ENCODE measurements at regions not wholly inside any gene's neighbourhood (a gene's known extent, or its start where the extent isn't known, plus 50 kb on each side); places are given as distances from the start of the nearest gene placed in this dataset.

GRCh38 chr6:51529240-51529639, 558.2 kb downstream of the PKHD1 start:
- TF ChIP-seq ZNF830 (tag by site-specific recombination; IDR thresholded peaks at IDR 0.05; ENCODE audit: low read depth) = no peak
- TF ChIP-seq CTCF (tag by site-specific recombination; IDR thresholded peaks at IDR 0.05) = no peak
- no peak for TF ChIP-seq KLF10 (tag by site-specific recombination; IDR thresholded peaks at IDR 0.05)
- no peak for TF ChIP-seq ZBTB1 (tag by site-specific recombination; IDR thresholded peaks at IDR 0.05)
- TF ChIP-seq, protein P1, sequence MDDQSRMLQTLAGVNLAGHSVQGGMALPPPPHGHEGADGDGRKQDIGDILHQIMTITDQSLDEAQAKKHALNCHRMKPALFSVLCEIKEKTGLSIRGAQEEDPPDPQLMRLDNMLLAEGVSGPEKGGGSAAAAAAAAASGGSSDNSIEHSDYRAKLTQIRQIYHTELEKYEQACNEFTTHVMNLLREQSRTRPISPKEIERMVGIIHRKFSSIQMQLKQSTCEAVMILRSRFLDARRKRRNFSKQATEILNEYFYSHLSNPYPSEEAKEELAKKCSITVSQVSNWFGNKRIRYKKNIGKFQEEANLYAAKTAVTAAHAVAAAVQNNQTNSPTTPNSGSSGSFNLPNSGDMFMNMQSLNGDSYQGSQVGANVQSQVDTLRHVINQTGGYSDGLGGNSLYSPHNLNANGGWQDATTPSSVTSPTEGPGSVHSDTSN (CRISPR knock-in tag; IDR thresholded peaks at IDR 0.05) = no peak
- no peak for TF ChIP-seq ZNF274 (IDR thresholded peaks at IDR 0.05; ENCODE audit: low read length)
- no peak for TF ChIP-seq ZNF274 (tag by site-specific recombination; IDR thresholded peaks at IDR 0.05; ENCODE audit: borderline replicate concordance)
- TF ChIP-seq ZNF660 (tag by site-specific recombination; IDR thresholded peaks at IDR 0.05) = no peak
- no peak for TF ChIP-seq ZNF558 (tag by site-specific recombination; IDR thresholded peaks at IDR 0.05)
- TF ChIP-seq, protein P2, sequence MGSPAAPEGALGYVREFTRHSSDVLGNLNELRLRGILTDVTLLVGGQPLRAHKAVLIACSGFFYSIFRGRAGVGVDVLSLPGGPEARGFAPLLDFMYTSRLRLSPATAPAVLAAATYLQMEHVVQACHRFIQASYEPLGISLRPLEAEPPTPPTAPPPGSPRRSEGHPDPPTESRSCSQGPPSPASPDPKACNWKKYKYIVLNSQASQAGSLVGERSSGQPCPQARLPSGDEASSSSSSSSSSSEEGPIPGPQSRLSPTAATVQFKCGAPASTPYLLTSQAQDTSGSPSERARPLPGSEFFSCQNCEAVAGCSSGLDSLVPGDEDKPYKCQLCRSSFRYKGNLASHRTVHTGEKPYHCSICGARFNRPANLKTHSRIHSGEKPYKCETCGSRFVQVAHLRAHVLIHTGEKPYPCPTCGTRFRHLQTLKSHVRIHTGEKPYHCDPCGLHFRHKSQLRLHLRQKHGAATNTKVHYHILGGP (tag by site-specific recombination; IDR thresholded peaks at IDR 0.05) = no peak
- no peak for TF ChIP-seq ZNF394 (tag by site-specific recombination; IDR thresholded peaks at IDR 0.05; ENCODE audit: borderline replicate concordance)
- no peak for TF ChIP-seq KLF1 (tag by site-specific recombination; IDR thresholded peaks at IDR 0.05)
- TF ChIP-seq ZNF335 (tag by site-specific recombination; conservative IDR thresholded peaks at IDR 0.05) = no peak
- TF ChIP-seq, protein P3, sequence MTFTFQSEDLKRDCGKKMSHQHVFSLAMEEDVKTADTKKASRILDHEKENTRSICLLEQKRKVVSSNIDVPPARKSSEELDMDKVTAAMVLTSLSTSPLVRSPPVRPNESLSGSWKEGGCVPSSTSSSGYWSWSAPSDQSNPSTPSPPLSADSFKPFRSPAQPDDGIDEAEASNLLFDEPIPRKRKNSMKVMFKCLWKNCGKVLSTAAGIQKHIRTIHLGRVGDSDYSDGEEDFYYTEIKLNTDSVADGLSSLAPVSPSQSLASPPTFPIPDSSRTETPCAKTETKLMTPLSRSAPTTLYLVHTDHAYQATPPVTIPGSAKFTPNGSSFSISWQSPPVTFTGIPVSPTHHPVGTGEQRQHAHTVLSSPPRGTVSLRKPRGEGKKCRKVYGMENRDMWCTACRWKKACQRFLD (tag by site-specific recombination; IDR thresholded peaks at IDR 0.05) = no peak

All from HEK293 (cell line).